ENCODE measurements at regions not wholly inside any gene's neighbourhood (a gene's known extent, or its start where the extent isn't known, plus 50 kb on each side); places are given as distances from the start of the nearest gene placed in this dataset.

GRCh38 chr5:82405618-82406204 lies 127.6 kb upstream of the RPS23 start:
- Histone ChIP-seq H3K4me1 (replicated peaks in 1 of 2; ENCODE audit: control insufficient read depth in 2 of 2, insufficient read depth in 2 of 2, low read length in 2 of 2) (peaks cover 0 to 11% of the 10 kb centered on the region in 2 experiments; a peak in 2 of 5 replicates), H3K4me3 (no peak overlapping the region), H3K4me2 (ENCODE audit: insufficient read depth, low read length) (no peak overlapping the region), H3K9me3 (replicated peaks; ENCODE audit: control insufficient read depth, insufficient read depth, low read depth, low read length) (peaks cover 14% of the 10 kb centered on the region; the same call in 1 of the 2 replicates), H4K20me1 (replicated peaks; ENCODE audit: control insufficient read depth, insufficient read depth, low read length) (no peaks in the 10 kb centered on the region), H3K79me2 (ENCODE audit: control insufficient read depth, insufficient read depth, low read length) (no peaks in the 10 kb centered on the region), H3K9me1 (ENCODE audit: control insufficient read depth, insufficient read depth, low read length) (no peaks in the 10 kb centered on the region), H3K27me3 (ENCODE audit: control insufficient read depth in 2 of 2, insufficient read depth in 2 of 2, low read length in 2 of 2) (no peaks in the 10 kb centered on the region), H3K27ac (ENCODE audit: extremely low read depth, low read depth, low read length) (no peak overlapping the region), H2AFZ (ENCODE audit: low read depth, low read length) (no peak overlapping the region; the same call in 1 of the 2 replicates), H3K9ac (ENCODE audit: insufficient read depth in 1 of 2, low read depth in 2 of 2, low read length in 2 of 2) (no peak overlapping the region), H3K36me3 (ENCODE audit: control insufficient read depth, insufficient read depth, low read length) (no peaks in the 10 kb centered on the region)
- in situ Hi-C loops (cut with MboI) = no loop called here
- FAIRE-seq = no peak
- intact Hi-C loops (cut with micrococcal nuclease) = no loop called here
- 51% methylated on average over 4 of the region's 4 CpGs for WGBS (ENCODE audit: insufficient coverage, low coverage, missing lambda C conversion rate)
- ChIA-PET CTCF (ENCODE audit: low intra/inter-chr PET ratio) (no interaction called here), POLR2A (no interaction called here)
- no peak for ATAC-seq
- TF ChIP-seq L3MBTL2 (IDR thresholded peaks at IDR 0.05) (no peak), GATAD2B (IDR thresholded peaks at IDR 0.05; ENCODE audit: borderline replicate concordance) (no peak), HOMEZ (CRISPR knock-in tag; IDR thresholded peaks at IDR 0.05) (no peak), ZNF436 (CRISPR knock-in tag; IDR thresholded peaks at IDR 0.05) (no peak), ZNF282 (CRISPR knock-in tag; IDR thresholded peaks at IDR 0.05) (no peak), USF1 (CRISPR knock-in tag; IDR thresholded peaks at IDR 0.05) (no peak), FOXM1 (IDR thresholded peaks at IDR 0.05; ENCODE audit: low read depth) (no peak), FOXM1 (CRISPR knock-in tag; IDR thresholded peaks at IDR 0.05; ENCODE audit: low read depth) (no peak), RNF2 (IDR thresholded peaks at IDR 0.05) (no peak), ATF1 (CRISPR knock-in tag; IDR thresholded peaks at IDR 0.05) (no peak), ATF1 (tag; IDR thresholded peaks at IDR 0.05) (no peak), ZNF133 (CRISPR knock-in tag; IDR thresholded peaks at IDR 0.05) (no peak), ZNF280A (IDR thresholded peaks at IDR 0.05; ENCODE audit: low read depth, partially characterized antibody) (no peak), RAD51 (IDR thresholded peaks at IDR 0.05; ENCODE audit: borderline replicate concordance, low read depth) (no peak), ASH1L (IDR thresholded peaks at IDR 0.05; ENCODE audit: borderline replicate concordance, low read depth, partially characterized antibody) (no peak), TRIM24 (IDR thresholded peaks at IDR 0.05) (no peak), IRF2 (CRISPR knock-in tag; IDR thresholded peaks at IDR 0.05) (no peak)
- BruUV-seq (replicated peaks) = no TSS peak
- DNase-seq (ENCODE audit: extremely low read depth in 1 of 4, low spot score in 3 of 4) = no peak
